ENCODE measurements at regions not wholly inside any gene's neighbourhood (a gene's known extent, or its start where the extent isn't known, plus 50 kb on each side); places are given as distances from the start of the nearest gene placed in this dataset.

GRCh38 chr6:87785229-87785862, 83.3 kb upstream of the AKIRIN2 start:
- TF ChIP-seq CTCF (optimal IDR thresholded peaks at IDR 0.05 in 1 of 3, IDR thresholded peaks at IDR 0.05 in 1 of 3, conservative IDR thresholded peaks at IDR 0.05 in 1 of 3; ENCODE audit: extremely low read depth in 1 of 3, insufficient read depth in 2 of 3, low read length in 3 of 3), result no peak
- TF ChIP-seq EZH2 (IDR thresholded peaks at IDR 0.05; ENCODE audit: low read length), result no peak
